ENCODE measurements at regions not wholly inside any gene's neighbourhood (a gene's known extent, or its start where the extent isn't known, plus 50 kb on each side); places are given as distances from the start of the nearest gene placed in this dataset.
A peak's percentile ranks its signal among the peaks of the same experiment; 100 is the strongest.
"Not testable (repeated sequence)": the region's sequence is repeated elsewhere in the genome, so short reads cannot be mapped to it uniquely, and the experiment has no call there.

DNA sequence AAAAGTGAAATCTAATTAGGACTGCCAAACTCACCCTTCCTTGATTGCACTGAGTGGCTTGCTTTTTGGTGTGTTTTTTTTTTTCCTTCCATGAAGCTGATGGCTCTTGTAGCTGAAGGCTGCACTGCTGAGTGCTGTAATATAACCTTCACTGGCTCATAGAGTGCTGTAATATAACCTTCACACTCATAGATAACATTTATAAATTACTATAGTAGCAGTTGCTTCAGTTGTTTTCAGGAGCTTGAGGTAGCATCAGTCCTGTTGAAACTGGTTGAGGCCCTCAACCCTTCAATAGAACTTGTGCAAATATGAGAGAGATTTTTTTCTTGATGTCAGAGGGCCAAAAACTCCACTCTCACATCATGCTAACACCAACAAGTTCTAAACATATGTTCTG lies 404.9 kb upstream of the MBL2 start:
- no peak for DNase-seq (ENCODE audit: low spot score)

DNA sequence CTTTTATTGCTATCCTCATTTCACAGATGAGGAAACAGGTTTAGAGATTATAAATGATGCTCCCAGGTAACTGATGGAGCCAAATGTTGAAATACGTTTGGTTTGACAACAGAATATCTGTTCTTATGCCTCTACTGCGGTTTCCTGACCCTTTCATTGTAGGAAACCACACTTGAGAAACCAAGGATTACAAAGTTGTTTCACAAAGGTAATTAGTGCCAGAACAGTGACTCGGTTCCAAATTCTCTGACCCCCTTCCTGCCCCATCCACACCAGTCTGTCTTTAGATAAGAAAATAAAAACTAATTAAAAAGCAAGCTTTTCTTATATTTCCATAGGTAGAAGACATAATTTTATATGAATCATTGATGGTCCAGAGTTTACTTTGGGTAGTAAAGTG lies 393.7 kb upstream of the MBL2 start:
- DNase-seq (ENCODE audit: low spot score), result no peak

DNA sequence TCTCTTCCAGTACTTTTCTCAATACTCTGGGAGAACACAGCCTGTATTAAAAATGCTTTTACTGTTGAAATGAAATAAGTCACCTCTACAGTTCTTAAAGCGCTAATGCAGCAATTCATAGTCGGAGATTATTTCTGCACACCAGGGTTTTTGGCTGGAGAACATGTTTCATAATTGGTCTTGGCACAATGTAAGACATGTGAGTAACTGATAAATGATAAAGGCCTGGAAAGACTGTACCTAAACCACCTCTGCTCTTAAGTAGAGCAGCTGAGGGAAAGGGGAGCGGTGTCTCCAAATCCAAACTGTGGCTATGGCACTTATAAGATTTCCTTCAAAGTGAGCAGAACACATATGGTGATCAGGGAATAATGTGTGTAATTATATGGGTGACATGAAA lies 390.3 kb upstream of the MBL2 start:
- DNase-seq (ENCODE audit: low spot score), result no peak

DNA sequence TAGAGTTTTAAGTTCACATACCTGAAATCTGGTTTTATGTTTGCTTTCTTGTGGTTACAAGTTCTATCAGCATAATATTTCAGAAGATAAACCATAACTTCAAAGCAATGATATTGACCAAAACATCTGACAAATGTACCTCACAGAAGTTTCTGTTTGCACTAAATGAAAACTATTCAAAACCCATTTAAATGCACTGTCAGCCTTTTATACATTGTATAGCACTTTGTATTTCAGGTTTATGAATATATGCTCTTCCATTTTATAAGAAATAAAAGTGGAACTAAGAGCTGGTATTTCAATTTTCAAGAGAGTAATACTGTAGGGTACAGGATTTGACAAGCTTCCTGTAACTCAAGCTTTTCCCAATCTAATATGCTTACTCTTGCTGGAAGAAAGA lies 388.6 kb upstream of the MBL2 start:
- DNase-seq (ENCODE audit: low spot score), result no peak

DNA sequence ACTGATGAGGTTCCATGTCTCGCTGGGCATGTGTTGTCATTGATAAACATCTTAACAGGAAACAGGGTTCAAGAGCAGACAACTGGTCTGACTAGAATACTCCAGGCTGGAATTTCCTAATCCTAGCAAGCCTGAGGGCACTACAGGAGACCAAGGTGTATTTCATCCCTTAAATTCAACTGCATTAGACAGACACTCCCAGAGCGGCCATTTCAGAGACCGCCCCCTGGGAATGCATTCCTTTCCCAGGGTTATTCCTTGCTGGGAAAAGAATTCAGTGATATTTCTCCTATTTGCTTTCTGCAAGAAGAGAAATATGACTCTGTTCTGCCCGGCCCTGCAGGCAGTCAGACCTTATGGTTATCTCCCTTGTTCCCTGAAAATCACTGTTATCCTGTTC lies 383.1 kb upstream of the MBL2 start:
- DNase-seq (ENCODE audit: low spot score), result not testable (repeated sequence)

DNA sequence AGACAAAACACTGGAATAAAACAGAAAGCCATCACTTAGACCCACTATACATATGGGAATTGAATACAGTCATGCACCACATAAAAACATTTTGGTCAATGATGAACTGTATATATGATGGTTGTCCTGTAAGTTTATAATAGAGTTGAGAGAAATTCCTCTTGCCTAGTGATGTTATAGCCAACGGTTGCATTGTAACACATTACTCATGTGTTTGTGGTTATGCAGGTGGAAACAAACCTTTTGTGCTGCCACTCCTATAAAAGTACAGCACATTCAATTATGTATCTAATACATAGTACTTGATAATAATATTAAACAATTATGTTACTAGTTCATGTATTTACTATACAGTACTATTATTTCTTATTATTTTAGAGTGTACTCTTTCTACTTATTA lies 381.2 kb upstream of the MBL2 start:
- no peak for DNase-seq (ENCODE audit: low spot score)

DNA sequence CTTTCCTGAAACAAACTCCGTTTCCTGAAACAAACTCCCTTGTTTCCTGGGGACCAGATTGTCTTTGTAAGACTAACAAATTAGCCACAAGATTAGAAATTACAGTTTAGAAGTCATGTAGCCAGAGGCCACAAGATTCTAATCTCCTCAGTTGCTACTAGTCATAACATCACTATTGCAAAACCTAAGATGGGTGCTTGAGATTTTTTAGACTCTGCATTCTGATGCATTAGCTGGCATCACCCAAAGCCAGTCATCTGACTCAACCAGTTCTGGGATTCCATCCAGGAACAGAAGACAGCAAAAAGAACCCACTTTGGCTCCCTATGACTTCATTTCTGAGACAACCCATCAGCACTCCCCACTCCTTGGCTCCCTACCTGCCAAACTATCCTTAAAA lies 367.9 kb upstream of the MBL2 start:
- DNase-seq (ENCODE audit: low spot score), result peak; percentile 63

DNA sequence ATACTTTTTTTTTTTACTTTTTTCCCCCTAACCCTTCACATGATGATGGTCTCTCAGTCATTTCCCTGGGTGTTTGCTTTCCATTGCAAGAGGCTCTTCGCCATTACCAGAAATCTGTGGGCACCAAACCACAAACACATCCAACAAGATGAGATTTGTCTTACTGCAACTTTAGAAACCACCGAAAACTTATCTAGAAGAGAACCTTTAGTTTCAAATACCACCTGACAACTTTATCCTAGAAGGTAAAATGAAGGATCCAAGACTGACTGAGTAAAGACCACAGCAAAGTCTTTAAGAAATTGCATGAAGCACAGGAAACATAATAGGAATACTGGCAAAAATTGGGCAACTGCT lies 363.3 kb upstream of the MBL2 start:
- no peak for DNase-seq (ENCODE audit: low spot score)

DNA sequence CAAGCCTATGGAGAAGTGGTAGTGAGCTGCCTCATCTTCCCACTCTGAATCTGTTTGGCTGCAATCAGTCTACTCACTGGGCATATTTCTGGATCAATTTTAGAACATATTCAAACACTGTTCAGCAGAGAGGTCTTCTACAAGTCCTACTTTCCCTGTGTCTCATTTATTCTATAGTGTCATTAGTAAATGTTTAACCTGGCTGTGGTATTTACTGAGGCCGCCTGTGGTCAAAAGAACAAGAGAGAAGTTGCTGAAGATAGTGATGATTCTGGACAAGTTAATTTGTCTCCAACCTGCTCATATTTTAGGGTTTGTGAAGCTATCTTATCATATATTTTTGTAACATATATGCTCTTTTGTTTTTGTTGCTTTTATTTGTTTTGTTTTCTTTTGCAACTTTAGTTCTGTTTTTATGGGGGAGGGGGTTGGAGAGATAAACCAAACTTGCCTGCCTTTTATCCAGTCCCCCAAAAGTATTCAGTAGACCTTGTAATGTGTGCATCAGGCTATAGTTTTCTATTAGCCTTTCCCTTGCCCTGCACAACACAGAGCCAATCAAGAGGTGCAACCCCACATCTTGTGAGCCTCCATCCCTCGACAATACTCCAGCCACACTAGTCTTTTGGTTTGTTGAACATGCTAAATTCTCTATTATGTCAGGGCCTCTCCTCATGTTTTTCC lies 362.8 kb upstream of the MBL2 start:
- no peak for DNase-seq (ENCODE audit: low spot score)

DNA sequence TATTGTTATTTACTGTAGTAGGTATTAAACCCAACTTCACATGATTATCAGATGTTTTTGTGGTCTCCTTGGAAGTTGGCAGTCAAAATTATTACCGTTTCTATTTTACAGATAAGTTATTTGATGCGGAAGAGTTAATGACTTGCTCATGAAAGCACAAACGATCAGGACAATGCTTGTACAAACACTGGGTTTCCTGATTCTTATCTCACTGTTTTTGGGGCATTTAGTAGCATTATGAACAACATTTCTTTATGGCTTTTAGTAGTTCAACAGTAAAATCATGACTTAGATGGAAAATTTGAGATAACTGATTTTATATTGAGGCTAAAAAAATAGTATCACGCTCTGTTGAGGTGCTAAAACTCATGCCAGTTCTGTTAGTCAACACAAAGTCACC lies 361.5 kb upstream of the MBL2 start:
- no peak for DNase-seq (ENCODE audit: low spot score)

DNA sequence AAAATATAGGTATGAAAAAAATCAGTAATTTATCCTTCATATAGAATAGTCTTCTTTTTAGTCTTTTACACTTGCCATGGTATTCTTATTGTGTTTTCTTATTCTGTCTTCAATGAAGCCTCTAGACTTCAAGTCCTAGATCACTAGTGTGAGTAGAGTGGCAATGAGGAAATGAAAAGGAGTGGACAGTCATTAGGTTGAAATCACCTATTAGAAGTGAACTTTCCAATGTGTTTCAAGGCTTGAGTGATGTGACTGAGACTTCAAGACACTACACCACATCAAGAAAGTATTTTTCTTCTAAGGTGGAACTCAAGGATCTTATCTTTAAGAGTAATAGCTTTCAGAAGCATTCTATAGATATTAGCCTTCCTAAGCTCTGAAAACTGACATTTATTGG lies 357.8 kb upstream of the MBL2 start:
- no peak for DNase-seq (ENCODE audit: low spot score)

DNA sequence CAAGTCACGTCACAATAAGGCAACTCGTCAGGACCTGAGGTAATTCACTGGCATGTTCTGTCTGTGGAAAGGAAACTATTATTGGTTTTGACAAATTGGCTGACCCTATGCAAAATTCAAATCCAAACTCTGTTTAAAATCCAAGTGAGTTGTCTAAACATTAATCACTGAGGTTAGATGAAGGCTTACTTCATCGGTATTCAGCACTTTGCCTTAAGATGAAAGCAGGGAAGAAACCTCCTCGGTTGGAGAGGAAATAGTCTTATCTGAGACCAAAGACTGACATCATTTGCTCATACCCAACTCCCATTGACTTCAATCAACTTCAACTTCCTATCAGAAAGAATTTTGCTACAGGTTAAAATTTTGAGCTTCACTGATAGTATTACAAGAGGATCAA lies 355.1 kb upstream of the MBL2 start:
- no peak for DNase-seq (ENCODE audit: low spot score)

DNA sequence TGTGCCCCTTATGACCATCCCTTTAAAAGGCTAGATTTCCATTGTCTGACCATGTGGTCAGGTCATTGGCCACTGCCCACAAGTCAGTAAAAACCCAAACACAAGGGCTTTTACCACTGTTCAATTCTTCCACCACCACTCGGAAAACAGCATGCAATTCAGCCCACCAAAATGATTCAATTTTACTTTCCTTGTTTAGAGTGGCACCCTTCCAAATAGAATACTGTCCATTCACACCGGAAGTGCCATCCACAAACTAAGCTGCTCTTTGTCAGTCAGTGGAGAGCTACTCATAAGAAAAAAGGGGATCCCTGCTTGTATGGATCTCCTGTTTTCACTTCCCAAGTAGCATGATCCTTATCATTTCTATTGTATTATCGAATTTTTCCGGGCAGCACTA lies 350.7 kb upstream of the MBL2 start:
- no peak for DNase-seq (ENCODE audit: low spot score)

DNA sequence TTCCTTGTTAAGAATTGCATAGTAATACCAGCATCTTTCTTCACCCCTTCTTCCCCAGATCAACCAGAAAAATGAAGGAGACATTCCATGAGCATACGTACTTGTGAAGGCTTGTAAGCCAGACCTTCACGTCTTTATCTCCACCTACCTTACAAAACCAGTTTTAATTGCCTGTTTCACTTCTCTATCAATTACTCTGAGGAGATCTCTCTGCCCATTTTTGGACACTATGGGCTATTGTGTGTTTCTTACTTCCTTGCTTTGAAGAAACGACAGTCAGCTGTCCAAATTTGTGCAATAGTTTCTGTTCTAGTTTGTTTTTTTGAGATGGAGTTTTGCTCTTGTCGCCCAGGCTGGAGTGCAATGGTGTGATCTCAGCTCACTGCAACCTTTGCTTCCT lies 349.7 kb upstream of the MBL2 start:
- DNase-seq (ENCODE audit: low spot score), result no peak

DNA sequence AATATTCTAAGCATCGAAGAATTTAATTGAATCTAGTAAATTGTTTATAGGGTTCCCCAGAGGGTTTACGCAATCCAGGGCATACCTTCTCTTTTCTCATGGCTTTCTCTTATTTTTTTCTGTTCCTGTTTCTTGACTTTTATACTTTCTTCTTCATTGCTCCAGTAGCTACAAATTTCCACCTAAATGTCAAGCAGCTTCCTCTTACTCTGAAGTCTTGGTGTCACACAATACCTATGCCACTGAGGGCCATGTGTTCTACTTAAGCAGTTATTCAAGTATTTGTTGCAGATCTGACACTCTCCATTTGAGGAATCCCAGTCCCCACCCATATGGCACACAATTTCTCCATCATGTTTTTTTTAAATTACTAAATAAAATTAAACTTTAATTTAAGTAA lies 343.1 kb upstream of the MBL2 start:
- DNase-seq (ENCODE audit: low spot score), result no peak

DNA sequence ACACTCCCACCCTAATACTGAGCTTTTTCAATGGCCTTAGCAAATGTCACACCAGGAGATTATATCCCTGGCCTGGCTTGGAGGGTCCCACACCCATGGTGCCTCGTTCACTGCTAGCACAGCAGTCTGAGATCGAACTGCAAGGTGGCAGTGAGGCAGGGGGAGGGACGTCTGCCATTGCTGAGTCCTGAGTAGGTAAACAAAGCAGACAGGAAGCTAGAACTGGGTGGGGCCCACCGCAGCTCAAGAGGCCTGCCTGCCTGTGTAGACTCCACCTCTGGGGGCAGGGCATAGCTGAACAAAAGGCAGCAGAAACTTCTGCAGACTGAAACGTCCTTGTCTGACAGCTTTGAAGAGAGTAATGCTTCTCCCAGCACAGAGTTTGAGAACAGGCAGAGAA lies 338.9 kb upstream of the MBL2 start:
- peak; percentile 24 for DNase-seq (ENCODE audit: low spot score)

DNA sequence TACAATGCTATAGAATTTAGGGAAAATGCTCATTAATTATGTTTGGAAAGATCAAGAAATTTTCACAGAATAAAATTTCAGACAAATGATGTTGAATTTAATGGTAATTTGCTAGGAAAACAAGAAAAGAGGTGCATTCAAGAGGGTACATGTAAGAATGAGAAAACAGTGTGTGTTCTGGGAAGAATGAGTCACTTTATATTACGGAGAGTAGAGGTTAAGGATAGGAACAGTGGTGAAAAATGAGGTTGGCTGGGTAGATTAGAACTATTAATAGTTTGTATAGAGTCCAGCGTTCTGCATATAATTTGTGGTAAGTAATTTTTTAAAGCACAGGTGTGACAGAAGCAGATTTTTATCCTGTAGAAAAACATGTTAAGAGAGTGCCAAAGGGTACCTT lies 336.7 kb upstream of the MBL2 start:
- DNase-seq (ENCODE audit: low spot score), result no peak

DNA sequence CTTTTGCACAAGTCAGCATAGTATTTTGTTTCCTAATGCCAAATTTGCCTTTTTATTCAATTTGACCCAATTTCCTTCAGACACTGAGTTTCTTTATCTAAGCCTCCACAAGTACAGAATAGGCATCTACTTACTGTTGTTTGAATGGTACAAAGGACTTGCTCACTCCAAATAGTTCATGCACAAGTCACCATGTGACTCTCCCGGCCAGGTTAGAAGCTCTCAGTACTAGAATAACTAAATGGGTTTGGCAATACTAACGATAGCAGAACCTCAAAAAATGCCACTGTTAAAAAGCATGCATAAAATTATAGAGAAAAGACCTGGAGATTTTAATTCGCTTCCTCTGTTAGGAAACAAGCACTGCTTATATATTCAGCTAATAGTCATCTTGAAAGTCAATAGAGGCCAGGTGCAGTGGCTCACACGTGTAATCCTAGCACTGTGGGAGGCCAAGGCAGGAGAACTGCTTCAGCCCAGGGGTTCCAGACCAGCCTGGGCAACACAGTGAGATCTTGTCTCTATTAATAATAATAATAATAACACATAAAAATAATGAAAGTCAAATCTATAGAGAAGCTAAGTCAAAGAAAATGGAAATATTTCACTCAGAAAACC lies 335.8 kb upstream of the MBL2 start:
- DNase-seq (ENCODE audit: low spot score), result no peak

DNA sequence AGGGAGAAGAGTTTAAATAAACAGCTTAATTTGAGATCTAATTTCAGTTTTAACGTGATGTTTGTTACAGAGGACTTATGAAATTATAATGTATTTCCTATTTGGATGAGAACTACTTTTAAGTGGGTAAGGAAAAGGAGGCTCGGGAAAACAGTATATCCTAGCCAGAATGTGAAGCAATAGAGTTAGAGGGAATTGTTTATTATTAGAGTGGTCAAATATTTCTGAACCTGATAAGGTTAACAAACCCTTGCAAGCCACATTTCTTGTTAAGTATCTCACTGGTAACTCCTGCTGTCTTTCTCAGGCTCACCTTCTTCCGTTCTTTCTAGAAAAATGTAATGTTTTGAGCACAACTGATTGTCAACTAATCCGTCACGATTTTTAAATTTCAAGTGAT lies 335.1 kb upstream of the MBL2 start:
- DNase-seq (ENCODE audit: low spot score), result no peak

DNA sequence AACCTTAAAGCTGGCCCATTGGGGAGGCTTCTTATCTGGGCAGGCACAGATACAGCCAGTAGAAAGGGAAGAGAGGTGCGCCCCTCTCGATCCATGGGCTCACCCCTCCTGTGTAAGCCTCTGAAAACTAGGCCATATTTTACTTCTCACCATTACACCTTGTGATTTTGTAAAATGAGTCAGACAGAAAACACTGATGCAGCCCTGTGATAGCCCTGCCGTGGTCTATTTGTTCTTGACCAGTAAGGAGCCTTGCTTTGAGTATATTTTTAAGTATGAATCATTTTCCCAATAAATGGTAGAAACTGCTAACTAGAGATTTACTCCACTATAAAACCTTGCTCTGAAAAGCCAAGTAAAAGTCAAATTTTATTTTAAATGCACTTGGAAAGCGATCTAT lies 329.8 kb upstream of the MBL2 start:
- DNase-seq (ENCODE audit: low spot score), result no peak

DNA sequence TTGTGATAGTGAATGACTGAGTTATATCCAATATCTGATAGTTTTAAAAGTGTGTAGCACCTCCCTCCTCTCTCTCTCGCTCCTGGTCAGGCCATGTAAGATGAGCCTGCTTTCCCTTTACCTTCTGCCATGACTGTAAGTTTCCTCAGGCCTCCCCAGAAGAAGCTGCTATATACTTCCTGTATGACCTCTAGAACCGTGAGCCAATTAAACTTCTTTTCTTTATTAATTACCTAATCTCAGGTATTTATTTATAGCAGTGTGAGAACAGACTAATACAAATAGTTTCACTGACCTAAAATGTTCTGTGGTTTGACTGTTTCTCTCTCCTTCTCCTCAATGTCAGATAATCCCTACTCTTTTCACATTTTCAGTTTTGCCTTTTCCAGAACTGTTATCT lies 321.3 kb upstream of the MBL2 start:
- no peak for DNase-seq (ENCODE audit: low spot score)

DNA sequence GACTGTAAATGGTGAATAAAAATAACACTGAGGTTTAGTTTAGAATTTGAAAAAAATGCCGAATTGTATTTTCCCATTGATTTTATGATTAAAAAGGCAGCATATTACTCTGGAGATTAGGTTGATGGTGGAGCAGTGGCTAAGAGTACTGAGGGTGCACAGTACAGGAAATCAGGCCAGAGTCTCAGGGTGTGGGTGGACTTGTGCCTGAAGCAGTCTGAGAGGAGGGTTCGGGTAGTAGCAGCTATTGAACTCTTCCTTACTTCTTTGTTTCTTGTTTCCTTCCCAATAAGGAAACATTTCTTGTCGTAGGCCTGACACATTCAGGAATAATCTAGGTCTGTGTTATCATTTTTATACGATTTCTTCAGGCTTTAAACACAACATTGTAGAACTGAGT lies 319.0 kb upstream of the MBL2 start:
- no peak for DNase-seq (ENCODE audit: low spot score)

DNA sequence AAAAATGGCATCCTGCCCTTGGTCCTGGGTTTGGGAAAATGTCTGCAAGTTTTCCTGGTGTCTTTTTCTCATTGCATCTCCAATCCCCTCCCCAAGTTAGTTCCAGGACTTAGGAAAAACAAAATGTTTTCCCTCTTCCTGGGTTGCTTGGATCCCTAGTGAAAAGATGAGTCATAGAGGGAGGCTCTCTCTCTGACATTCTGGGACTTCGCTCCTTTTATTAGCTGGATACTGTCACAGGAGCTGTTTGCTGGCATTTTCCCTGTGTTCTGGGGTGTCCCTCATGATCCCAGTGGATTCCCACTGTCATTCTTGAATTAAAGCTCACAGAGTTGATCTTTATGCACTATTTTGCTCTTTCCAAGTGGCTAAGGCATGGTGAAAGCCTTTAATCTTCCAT lies 316.4 kb upstream of the MBL2 start:
- DNase-seq (ENCODE audit: low spot score), result no peak

DNA sequence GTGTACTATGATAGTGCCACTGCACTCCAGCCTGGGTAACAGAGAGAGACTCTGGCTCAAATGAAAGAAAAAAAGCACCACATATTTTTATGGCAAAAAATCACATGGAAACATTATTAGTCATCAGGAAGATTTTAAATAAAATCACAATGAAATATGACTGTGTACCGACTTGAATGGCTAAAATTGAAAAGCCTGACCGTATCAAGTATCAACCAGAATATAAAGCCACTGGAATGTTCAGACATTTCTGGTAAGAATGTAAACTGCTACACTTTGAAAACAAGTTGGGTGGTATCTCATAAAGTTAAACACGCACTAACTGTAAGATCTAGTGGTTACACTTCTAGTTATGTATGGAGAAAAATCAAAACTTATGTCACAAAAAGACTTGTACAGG lies 306.7 kb upstream of the MBL2 start:
- no peak for DNase-seq (ENCODE audit: low spot score)
